Endothelial cell of umbilical vein (primary cell): ENCODE measurements at regions not wholly inside any gene's neighbourhood (a gene's known extent, or its start where the extent isn't known, plus 50 kb on each side); places are given as distances from the start of the nearest gene placed in this dataset.

Source experiments
- BruUV-seq: library from RNA; stranded (reverse); fragments of 400-500 nt; replicated peaks from 2 replicates; lab custom pipeline; 2021; lab: Mats Ljungman, UMichigan
- CTCF ChIA-PET: fragments of 300-600, 350-600 bp; sonication (Branson Sonifier 250); formaldehyde crosslinking; loops from one replicate; lab custom pipeline; 2021; ENCODE audit warnings: antibody characterized with exemption, inconsistent platforms; lab: Charles Lee
- POLR2A ChIA-PET: fragments of 300-600, 350-600 bp; sonication (Branson Sonifier 250); formaldehyde crosslinking; loops from one replicate; lab custom pipeline; 2021; ENCODE audit warnings: antibody characterized with exemption, inconsistent platforms; lab: Charles Lee
- DNase-seq: peaks from one replicate; pipeline ENCODE4 v3.0.0-alpha.2; 2011; ENCODE audit warnings: low read depth, low spot score
- FAIRE-seq: peaks from 2 replicates; lab custom pipeline; 2011; peaks lifted over from hg19 to GRCh38; lab: Jason Lieb, UNC
- H2AFZ ChIP-seq: 2 replicates; pipeline ENCODE4 v1.6.0; 2012; ENCODE audit warnings: low read depth, low read length, control low read depth, inconsistent platforms
- H3K27ac ChIP-seq: 2 replicates; pipeline ENCODE4 v1.5.1; 2011; ENCODE audit warnings: low read depth, mild to moderate bottlenecking, control low read depth, low read length, moderate library complexity; ENCODE audit not compliant: insufficient read depth
- H3K27me3 ChIP-seq, 2 experiments: 2 replicates each; pipeline versions ENCODE4 v1.6.0 to v1.6.1; 2011; ENCODE audit warnings: low read length in 2 of 2, mixed read lengths in 1 of 2; ENCODE audit not compliant: control insufficient read depth in 2 of 2, insufficient read depth in 2 of 2
- H3K36me3 ChIP-seq, 2 experiments: 2 replicates in 1 of 2; 3 replicates in 1 of 2; pipeline ENCODE4 v1.5.1; 2011; ENCODE audit warnings: low read length in 2 of 2, mild to moderate bottlenecking in 1 of 2, moderate library complexity in 1 of 2; ENCODE audit not compliant: control insufficient read depth in 2 of 2, insufficient read depth in 2 of 2; ENCODE audit errors: extremely low read depth in 1 of 2
- H3K4me1 ChIP-seq: 3 replicates; pipeline ENCODE4 v1.5.1; 2011; ENCODE audit warnings: mild to moderate bottlenecking, low read length; ENCODE audit not compliant: control insufficient read depth, insufficient read depth; ENCODE audit errors: extremely low read depth
- H3K4me2 ChIP-seq: 2 replicates; pipeline ENCODE4 v1.6.1; 2011; ENCODE audit warnings: low read length, control low read depth, mixed read lengths; ENCODE audit not compliant: insufficient read depth
- H3K4me3 ChIP-seq, 3 experiments: fragments of 200-600 bp in 1 of 3; sonication (generic), shearing (Covaris generic) in 1 of 3; replicated peaks in 1 of 3; 2 replicates each; pipeline ENCODE4 v1.5.1; 2011 to 2016; ENCODE audit warnings: control low read depth in 3 of 3, low read length in 3 of 3, mild to moderate bottlenecking in 2 of 3, inconsistent platforms in 1 of 3, low read depth in 1 of 3, moderate library complexity in 1 of 3; ENCODE audit not compliant: insufficient read depth in 1 of 3
- H3K79me2 ChIP-seq: 2 replicates; pipeline ENCODE4 v1.6.0; 2012; ENCODE audit warnings: low read length, inconsistent platforms; ENCODE audit not compliant: control insufficient read depth, insufficient read depth
- H3K9ac ChIP-seq: replicated peaks from 2 replicates; pipeline ENCODE3; 2011; ENCODE audit warnings: low read length, control low read depth; ENCODE audit not compliant: insufficient read depth; ENCODE audit errors: extremely low read depth
- H3K9me1 ChIP-seq: replicated peaks from 3 replicates; pipeline ENCODE4 v1.6.0; 2011; ENCODE audit warnings: mild to moderate bottlenecking, low read length; ENCODE audit not compliant: control insufficient read depth, insufficient read depth; ENCODE audit errors: extremely low read depth
- H3K9me3 ChIP-seq: replicated peaks from 2 replicates; pipeline ENCODE4 v1.5.1; 2012; ENCODE audit warnings: low read length, inconsistent platforms; ENCODE audit not compliant: control insufficient read depth, insufficient read depth
- H4K20me1 ChIP-seq: replicated peaks from 2 replicates; pipeline ENCODE3; 2011; ENCODE audit warnings: mild to moderate bottlenecking, low read length; ENCODE audit not compliant: control insufficient read depth, insufficient read depth; ENCODE audit errors: extremely low read depth
- CTCF ChIP-seq, 2 donors: IDR thresholded peaks; 1 replicate in 1 of 2; 2 replicates in 1 of 2; pipeline ENCODE4 v1.5.1; 2011; ENCODE audit warnings: low read length in 2 of 2, mild to moderate bottlenecking in 2 of 2, moderate library complexity in 2 of 2, control low read depth in 1 of 2, inconsistent platforms in 1 of 2, low read depth in 1 of 2; ENCODE audit not compliant: insufficient read depth in 1 of 2; ENCODE audit errors: extremely low read depth in 1 of 2
- EZH2 ChIP-seq: IDR thresholded peaks from 2 replicates; pipeline ENCODE4 v1.6.1; 2012; ENCODE audit warnings: borderline replicate concordance, low read depth, mild to moderate bottlenecking, moderate library complexity, low read length, inconsistent platforms; ENCODE audit not compliant: severe bottlenecking
- FOS ChIP-seq: IDR thresholded peaks from 2 replicates; pipeline ENCODE4 v1.6.1; 2011; ENCODE audit warnings: mild to moderate bottlenecking, low read length, moderate library complexity, borderline replicate concordance; ENCODE audit not compliant: insufficient read depth
- GATA2 ChIP-seq: IDR thresholded peaks from 2 replicates; pipeline ENCODE4 v1.7.0; 2011; ENCODE audit warnings: low read depth, mild to moderate bottlenecking, moderate library complexity, mixed read lengths, low read length; ENCODE audit not compliant: insufficient read length, insufficient read depth
- JUN ChIP-seq: IDR thresholded peaks from 2 replicates; pipeline ENCODE4 v1.6.1; 2011; ENCODE audit warnings: borderline replicate concordance, low read depth; ENCODE audit not compliant: insufficient read length, insufficient read depth
- MAX ChIP-seq: IDR thresholded peaks from 2 replicates; pipeline ENCODE4 v1.6.1; 2011; ENCODE audit not compliant: insufficient read depth, insufficient read length
- MYC ChIP-seq: IDR thresholded peaks from one replicate; pipeline ENCODE4 v1.6.1; 2011; ENCODE audit warnings: mild to moderate bottlenecking, low read depth, low read length
- POLR2A ChIP-seq: IDR thresholded peaks from 2 replicates; pipeline ENCODE4 v1.6.1; 2012; ENCODE audit warnings: low read depth, mild to moderate bottlenecking, control low read depth, low read length
- POLR2AphosphoS5 ChIP-seq: IDR thresholded peaks from 2 replicates; pipeline ENCODE4 v1.6.1; 2012; ENCODE audit warnings: low read depth, mild to moderate bottlenecking, control low read depth, low read length, moderate library complexity; ENCODE audit not compliant: insufficient read depth
- dilution Hi-C: fragments of 300-500 bp; cut with MboI; formaldehyde crosslinking; loops from one replicate; pipeline ENCODE4 v1.15.0; 2019; ENCODE audit warnings: low sequenced_read_pairs; ENCODE audit not compliant: extremely low pct_ligation_motif_present
- intact Hi-C: fragments of 100-400 bp; cut with micrococcal nuclease; formaldehyde crosslinking; loops from one replicate; pipeline ENCODE4 v1.10.0; 2022

GRCh38 chr21:16269476-16269875, 539.7 kb downstream of the USP25 start:
- Histone ChIP-seq H2AFZ (no peak overlapping the region), H3K9me3 (no peaks in the 10 kb centered on the region), H3K4me2 (no peak overlapping the region), H3K9me1 (no peaks in the 10 kb centered on the region), H3K79me2 (no peaks in the 10 kb centered on the region), H3K36me3 (no peaks in the 10 kb centered on the region), H3K27me3 (no peaks in the 10 kb centered on the region), H3K4me1 (no peaks in the 10 kb centered on the region), H3K9ac (no peak overlapping the region), H4K20me1 (no peaks in the 10 kb centered on the region), H3K4me3 (no peak overlapping the region), H3K27ac (no peak overlapping the region)
- intact Hi-C loops, result no loop called here
- dilution Hi-C loops, result no loop called here
- TF ChIP-seq MAX (no peak), JUN (no peak), MYC (no peak), EZH2 (no peak), POLR2A (no peak), GATA2 (no peak), FOS (no peak), POLR2AphosphoS5 (no peak), CTCF (IDR thresholded peaks at IDR 0.05; ENCODE audit: extremely low read depth in 1 of 2, insufficient read depth in 1 of 2, low read depth in 1 of 2, low read length in 2 of 2) (no peak)
- no peak for FAIRE-seq
- DNase-seq, result no peak
- ChIA-PET CTCF (interaction anchor here (0.7 to 2.5 kb wide), 4 partner anchors 11 to 75 kb away, joined by 3 to 7 read pairs (median 4); no protein-coding TSS in a partner anchor), POLR2A (no interaction called here)
- no TSS peak for BruUV-seq
